ENCODE measurements at regions not wholly inside any gene's neighbourhood (a gene's known extent, or its start where the extent isn't known, plus 50 kb on each side); places are given as distances from the start of the nearest gene placed in this dataset.
A peak's percentile ranks its signal among the peaks of the same experiment; 100 is the strongest.
"Not testable (repeated sequence)": the region's sequence is repeated elsewhere in the genome, so short reads cannot be mapped to it uniquely, and the experiment has no call there.

DNA sequence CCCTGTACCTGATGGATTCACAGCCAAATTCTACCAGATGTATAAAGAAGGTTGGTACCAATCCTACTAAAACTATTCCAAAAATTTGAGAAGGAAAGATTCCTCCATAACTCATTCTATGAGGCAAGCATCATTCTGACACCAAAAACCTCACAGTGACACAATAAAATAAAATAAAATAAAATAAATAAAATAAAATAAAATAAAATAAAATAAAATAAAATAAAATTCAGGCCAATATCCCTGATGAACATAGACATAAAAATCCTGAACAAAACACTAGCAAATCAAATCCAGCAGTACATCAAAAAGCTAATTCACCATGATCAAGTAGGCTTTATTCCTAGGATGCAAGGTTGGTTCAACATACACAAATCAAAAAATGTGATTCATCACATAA lies 108.1 kb downstream of the PROX1 start:
- DNase-seq (ENCODE audit: low read depth in 2 of 2) = not testable (repeated sequence)

DNA sequence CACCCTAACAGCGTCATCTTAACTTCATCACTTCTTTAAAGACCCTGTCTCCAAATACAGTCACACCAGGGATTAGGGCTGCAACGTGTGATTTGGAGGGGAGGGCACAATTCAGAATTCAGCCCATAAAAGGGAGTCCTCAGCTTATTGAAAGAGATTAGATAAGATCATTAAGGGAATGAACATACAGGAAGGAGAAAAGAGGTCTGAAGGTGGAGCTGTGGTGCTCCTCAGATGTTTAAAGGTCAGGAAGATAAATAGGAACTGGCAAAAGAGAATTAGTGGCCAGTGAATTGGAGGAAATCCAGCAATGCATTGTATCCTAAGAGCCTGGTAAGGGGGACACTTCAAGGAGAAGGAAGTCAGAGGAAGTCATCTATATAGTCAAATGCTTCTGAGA lies 113.5 kb downstream of the PROX1 start:
- DNase-seq (ENCODE audit: low read depth in 2 of 2) = peak in 1 of 2 donors; percentile 7

DNA sequence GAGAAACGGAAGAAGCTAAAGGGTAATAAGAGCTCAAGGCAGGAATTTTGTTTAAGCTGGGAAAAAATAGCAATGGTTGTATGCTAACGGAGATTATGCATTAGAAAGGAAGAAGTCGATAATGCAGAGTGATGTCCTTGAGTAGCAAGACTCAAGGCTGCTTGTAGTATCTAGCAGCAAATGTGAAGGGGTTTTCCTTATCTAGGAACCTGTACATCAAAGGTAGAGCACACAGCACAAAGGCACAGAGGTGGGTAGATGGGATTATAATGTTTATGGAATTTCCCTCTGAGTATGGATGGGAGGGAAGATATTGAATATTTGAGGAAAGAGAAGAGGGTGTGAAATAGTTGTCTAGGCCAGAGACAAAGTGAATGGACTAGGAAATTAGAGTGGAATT lies 114.1 kb downstream of the PROX1 start:
- DNase-seq (ENCODE audit: low read depth in 2 of 2) = no peak

DNA sequence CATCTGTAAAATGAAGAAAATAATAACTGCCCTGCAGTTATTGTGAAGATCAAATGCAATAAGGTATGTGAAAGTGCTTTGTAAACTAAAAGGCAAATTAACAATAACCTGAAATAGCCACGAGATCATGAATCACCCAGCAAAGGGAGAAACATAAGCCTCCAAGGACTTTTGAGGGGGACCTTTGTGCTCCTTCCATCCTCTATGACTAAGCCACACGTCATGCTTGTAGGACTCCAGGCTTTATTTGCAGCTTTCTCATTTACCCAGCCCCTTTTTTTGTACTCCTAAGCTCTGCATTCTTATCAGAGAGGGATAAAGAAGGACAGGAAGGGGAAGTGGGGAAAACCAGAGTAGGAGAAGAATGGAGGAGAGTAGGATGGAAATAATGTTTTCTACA lies 115.1 kb downstream of the PROX1 start:
- DNase-seq (ENCODE audit: low read depth in 2 of 2) = peak; percentile 5 to 90

DNA sequence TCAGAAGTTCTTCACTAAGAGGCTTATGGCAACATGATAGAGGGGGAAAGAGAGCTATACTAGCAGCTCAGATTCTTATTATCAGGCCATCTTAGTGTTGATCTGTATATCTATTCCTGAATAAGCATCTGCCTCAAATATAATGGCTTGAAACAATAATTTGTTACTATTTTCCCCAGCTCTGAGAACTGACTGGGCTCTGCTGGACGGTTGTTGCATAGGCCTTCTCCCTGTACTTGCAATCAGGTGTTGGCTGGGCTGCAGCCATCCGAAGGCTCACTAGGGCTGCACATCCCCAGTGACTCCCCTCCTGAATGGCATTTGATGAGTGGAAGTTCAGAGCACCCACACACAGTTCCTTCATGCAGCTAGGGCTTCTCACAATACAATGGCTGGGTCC lies 116.0 kb downstream of the PROX1 start:
- DNase-seq (ENCODE audit: low read depth in 2 of 2) = no peak

DNA sequence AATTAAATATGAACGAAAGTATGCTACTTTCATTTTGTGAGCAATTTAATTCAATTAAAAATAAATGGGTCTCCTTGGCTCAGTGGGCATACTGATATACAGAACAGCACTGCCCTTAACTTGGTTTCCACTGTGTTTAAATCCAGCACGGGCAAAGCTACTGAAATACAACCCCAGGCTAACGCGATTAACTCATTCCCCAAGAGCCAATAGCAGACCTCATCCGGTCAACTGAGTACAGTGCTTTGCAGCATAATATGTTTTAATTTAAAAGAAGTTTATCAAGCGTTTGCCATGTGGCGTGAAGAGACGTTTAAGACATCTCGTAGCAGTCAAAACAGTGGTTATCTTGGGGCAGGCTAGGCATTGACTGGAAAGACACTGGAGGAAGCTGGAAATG lies 118.6 kb downstream of the PROX1 start:
- DNase-seq (ENCODE audit: low read depth in 2 of 2) = no peak

DNA sequence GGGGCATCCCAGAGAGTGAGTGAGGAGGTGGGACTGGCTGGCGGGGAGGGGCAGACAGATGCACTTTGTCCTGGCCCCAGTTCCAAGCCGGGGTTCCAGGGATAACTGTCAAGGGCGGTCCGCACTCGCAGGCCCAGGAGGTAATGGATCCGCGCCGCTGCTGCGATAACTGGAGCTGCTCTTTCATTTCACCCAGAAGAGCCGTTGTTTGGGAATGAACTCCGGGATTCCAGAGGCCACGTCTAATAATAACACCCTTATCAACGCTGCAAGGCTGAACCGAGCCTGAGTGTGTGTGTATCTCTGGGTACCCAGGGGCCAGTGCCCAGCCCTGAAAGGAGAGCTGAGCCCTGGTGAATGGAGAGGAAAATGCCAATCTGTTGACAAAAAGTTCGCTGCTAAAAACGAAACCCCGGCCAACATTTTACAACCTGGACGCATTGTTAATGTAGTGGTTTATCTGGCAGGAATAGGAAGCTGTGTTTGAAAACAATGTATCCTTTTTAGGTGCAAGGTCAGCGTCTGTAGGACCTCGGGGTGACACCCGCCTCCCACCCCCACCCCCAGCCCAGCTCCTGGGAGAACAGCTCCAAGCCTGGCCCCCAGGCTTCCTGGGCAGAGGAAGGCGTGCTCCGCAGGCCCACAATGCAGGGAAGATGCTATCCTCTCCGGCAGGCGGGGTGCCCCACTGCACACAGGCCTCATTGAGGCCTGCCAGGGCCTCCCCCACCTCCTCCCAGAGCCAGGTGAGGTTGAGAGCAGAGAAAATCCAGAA lies 119.7 kb downstream of the PROX1 start:
- peak; percentile 26 to 56 for DNase-seq (ENCODE audit: low read depth in 2 of 2)

DNA sequence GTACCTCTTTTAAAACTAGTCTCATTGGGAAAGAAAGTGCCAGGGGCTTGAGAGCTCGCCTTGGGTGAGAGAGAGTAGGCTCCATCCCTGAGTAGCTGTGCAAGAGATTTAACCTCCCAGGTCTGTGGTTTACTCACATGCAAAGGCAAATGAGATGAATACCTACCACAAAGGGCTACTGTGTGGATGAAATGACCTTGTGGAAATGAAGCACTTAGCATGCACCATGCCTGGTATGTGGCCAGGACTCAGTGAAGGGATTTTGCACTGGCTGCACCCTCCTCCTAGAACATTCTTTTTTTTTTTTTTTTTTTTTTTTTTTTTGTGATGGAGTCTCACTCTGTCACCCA lies 120.3 kb downstream of the PROX1 start:
- DNase-seq (ENCODE audit: low read depth in 2 of 2) = peak in 1 of 2 donors; percentile 3

DNA sequence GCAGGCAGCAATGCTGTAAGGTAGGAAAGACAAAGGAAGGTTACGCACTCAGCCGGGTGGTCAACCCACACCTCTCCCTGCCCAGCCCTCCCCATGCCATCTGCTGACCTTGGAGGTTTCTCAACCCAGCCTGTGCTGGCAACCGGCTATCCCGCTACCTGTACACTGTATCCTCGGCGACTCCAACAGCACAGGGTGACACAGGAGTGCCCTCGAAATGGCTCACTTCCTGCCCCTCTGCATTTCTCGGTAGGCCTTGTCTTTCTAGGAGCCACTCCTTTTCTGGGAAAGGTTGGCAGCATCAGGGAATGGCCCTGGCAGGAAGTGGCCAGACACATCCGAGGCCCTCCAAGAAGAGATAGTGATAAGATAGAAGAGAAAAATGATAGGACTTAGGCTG lies 124.0 kb downstream of the PROX1 start:
- no peak for DNase-seq (ENCODE audit: low read depth in 2 of 2)

DNA sequence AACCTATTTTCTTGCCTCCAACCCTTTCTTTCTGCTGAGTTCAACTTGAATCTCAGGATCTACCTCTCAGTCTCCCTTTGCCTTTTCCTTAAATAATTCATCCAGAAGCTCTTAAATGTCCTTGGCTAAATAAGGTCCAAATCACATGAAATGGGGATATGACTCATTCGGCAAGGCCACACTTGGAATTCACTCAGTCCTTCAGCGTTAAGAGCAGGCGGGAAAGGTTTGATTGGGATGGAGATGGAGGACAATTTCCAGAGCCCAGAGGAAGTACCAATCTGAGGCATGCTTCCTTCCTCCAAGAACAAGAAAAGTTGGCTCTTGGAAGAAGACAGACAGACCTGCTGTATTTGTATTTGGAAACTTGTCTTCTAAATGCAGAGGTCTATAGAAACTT lies 128.5 kb downstream of the PROX1 start:
- peak in 1 of 2 donors; percentile 67 for DNase-seq (ENCODE audit: low read depth in 2 of 2)

DNA sequence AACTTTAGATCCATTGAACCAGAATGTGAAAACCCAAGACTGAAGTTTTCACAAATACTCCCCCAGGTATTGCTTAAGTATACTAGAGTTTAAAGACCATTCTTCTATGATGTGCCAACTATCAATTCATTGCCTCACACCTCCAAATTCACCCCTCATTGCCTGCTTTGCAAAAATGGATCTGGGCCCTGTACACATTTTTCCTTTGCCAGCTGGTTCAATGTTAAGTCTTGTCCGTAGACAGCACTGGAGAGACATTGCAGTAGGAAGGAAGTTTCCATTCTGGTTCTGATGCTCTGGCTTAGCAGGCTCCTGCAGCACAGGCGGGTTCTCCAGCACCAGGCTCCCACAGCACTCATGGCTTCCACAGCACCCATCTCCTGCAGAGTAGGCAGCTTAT lies 130.0 kb downstream of the PROX1 start:
- no peak for DNase-seq (ENCODE audit: low read depth in 2 of 2)

DNA sequence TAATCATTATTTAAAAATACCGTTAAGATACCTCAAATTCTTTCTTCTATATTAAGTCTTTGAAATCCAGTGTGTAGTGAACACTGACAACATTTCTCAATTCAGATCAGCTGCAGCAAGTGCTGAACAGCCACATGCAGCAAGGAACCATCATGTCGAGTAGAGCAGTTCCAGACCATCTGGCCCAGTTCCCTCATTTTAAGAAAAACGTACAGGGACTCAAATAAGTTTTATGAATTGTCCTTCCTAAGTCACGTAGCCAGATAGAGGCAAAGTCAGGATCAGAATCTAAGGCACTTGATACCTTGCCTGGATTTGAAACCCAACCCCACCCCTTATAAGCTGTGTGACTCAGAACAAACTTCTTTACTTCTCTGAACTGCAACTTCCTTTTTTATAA lies 132.4 kb downstream of the PROX1 start:
- DNase-seq (ENCODE audit: low read depth in 2 of 2) = no peak

DNA sequence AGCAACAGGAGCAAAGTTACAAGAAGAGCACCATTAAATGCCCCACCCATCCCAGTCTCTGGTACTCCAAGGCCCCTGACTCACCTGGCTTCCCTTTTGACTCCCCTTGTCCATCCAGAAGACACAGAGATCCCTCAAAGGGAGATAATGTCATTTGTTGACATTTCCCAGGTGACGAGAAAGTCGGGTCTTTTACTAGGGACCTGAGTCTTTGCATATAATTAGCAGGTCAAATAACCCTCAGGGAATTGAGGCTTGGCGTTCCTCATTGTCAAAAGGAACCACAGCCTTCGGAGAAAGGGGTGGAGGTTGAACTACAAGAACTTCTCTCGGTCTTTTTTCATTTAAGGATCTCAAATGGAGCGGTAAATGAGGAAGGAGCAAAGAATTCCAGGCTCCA lies 133.2 kb downstream of the PROX1 start:
- no peak for DNase-seq (ENCODE audit: low read depth in 2 of 2)

DNA sequence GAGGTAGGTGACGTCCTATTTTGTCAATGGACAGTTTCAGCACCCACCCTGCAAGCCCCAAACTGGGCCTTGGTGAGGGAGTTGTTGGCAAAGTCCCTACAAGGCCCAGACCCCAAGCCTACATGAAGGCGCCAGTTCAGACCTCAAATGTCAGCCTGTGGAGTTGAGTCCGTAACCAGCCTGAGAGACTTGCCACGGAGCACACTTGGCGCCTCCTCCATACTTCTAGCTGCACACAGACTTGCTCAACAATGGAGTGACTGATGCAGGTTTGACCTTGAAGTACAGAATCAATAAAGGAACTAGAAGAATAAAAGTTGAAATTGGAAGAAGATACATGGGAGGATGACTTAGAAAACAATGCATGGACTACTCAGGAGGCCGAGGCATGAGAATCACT lies 134.3 kb downstream of the PROX1 start:
- DNase-seq (ENCODE audit: low read depth in 2 of 2) = no peak

DNA sequence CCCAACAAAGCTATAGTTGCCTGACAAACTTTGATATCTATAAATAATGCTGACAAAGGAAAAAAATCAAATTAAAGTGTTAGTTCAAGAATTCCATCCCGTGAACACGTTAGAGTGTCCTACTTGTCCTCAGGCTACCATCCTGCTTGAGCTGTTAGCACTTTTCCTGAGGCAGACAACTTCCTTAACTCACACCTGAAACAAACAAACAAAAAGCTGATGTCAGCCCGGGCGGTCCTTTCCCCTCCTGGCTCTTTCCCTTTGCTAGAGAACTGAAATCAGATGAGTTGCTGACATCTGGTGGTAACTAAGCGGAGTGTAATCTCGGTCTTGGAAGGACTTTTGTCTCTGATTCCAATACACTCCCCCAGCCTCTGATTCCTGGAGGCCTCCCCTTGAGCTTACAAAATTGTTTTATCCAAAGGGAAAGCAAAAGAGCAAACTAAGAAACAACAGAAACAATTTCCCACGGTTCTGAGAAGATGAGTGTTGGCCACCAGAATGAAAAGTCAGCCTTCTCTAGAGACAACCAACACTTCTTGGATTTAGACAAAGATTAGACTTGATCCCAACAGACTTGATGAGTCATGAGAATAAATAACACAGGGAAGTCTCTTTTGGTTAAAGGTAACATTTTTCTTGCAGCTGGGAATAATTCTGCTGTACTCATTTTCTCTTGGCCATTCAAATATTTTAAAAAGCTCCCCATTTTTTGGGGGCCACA lies 135.4 kb downstream of the PROX1 start:
- DNase-seq (ENCODE audit: low read depth in 2 of 2) = peak; percentile 78 to 86

DNA sequence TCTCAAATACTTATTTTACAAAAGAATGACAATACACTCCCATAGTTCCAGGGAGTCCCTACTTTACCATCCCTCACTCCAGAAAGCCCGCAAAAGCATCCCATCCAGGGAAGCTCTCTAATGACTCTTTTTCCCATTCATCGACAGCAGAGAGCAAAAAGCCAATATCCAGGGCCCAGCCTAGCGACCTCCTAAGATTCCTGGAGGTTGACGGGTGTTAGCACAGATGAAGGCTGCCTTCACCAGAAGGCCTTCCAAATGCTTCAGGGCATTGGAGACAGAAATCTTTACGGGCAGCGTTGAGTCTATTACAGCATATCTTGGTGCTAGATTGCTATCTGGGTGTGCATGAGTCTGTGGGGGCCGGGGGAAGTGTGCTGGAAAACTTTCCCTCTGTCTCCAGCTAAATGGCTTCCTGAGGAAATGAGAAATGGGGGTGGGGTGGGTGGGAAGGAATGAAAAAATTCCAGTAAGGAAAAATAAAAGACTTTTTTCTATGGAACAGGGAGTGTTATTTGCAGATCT lies 136.6 kb downstream of the PROX1 start:
- peak; percentile 49 to 60 for DNase-seq (ENCODE audit: low read depth in 2 of 2)

DNA sequence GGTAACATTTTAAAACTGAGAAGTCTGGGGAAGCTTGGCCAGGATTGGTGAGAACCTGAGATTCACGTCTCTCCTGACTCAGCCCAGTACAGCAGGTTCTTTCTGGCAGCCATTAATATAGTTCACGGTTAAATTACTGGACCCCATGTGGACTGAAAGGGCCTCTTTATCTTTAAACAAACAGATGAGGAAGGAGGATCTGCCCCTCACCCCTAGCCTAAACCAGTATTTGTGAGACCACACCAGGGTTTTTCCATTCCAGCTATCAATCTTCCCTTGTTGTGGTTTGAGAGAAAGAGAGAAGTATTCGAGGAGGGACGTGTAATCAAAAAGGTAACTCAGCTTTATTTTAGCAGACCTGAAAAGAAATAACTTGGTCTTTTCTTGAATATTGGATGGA lies 137.1 kb downstream of the PROX1 start:
- peak in 1 of 2 donors; percentile 49 for DNase-seq (ENCODE audit: low read depth in 2 of 2)

DNA sequence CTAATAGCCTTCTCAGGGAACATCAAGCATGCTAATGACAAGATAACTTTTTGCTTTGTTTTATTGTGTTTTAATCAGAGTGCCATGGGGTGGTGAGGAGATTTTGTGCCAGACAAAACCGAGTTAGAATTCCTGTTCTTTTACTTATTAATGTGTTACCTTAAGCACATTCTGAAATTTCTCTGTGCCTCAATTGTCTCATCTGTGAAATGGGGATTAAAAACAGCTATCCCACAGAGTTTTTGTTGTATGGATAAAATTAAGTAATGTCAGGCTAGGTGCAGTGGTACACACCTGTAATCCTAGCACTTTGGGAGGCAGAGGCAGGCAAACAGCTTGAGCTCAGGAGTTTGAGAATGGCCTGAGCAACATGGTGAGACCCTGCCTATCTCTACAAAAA lies 138.0 kb downstream of the PROX1 start:
- no peak for DNase-seq (ENCODE audit: low read depth in 2 of 2)

DNA sequence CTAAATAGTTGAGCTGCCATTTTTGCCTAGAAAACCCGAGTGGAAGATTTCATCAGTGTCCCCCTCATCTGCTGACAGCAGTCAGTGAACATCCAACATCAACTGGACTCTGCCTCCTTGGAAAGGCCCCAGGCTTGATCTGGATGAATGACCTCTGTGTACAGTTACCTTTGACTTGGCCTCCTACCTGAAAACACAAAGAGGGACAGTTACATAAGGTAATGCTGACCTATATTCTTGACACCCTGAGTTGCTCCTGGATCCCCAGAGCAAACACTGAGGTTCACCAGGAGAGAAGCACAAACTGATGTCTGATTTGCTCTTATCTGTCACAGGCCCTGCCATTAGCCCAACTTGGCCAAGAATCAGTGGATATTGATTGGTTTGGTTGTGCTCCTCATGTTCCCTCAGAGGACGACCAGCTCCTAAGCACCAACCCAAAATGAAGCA lies 138.9 kb downstream of the PROX1 start:
- DNase-seq (ENCODE audit: low read depth in 2 of 2) = no peak

DNA sequence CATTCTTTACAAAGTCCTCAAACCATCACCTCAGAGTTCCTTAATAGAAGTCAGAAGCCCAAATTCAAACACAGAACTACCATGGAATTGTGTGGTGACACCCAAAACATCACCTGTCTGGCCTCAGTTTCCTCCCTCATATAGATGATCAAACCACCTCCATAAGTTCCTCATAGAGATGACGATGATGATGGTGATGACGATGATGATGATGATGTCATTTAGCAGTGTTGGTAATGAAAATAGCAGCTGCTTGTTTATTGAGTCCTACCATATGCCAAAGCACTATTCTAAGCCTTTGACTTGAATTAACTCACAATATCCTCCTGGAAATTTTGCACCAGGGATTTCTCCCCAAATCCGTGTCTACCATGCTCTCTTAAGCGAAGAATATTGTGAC lies 139.9 kb downstream of the PROX1 start:
- no peak for DNase-seq (ENCODE audit: low read depth in 2 of 2)

DNA sequence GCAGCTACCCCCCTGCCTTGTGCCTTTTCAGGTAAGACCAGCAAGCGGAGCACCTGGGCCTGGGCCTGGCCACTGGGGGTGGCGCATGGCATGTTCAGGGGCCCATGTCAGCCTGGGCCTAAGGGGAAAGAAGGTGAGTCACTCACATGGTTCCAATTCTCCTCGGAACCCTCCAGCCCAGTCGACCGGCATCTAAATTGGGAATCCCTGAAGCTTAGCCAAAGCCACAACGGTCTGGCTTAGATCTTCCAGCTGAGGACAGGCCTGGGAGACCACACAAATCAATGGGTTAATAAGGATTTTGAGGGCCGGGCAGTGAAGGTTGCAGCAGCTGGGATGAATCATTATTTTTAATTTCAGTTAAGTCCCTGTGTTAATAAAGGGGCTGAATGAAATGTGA lies 145.1 kb upstream of the SMYD2 start:
- DNase-seq (ENCODE audit: low read depth in 2 of 2) = no peak

DNA sequence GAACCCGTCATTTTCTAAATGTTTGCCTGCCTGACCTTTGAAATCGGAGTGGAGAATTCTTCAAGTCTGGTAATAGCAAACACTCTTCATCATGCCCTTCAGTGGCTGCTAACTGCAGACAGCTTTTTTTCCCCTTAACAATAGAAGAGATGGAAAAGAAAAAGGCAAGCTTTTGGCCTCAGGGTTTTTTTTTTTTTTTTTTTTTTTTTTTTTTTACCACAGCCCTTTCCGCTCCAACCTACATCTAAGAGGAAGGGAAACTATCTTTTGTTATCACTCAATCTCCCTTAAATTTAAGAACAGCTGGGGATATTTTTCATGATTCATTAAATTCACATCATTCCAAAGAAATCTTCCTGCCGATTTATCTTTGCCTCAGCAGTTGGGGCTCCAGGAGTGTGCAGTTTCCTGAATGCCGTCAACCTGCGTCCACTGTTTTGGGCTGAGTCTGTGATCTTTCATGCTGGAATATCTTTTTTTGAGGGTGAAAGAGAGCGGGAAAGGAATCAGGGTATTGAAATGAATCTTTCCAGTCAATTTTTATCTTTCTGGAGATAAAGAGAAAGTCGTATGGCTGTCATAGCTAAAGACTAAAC lies 144.5 kb upstream of the SMYD2 start:
- peak in 1 of 2 donors; percentile 19 for DNase-seq (ENCODE audit: low read depth in 2 of 2)

DNA sequence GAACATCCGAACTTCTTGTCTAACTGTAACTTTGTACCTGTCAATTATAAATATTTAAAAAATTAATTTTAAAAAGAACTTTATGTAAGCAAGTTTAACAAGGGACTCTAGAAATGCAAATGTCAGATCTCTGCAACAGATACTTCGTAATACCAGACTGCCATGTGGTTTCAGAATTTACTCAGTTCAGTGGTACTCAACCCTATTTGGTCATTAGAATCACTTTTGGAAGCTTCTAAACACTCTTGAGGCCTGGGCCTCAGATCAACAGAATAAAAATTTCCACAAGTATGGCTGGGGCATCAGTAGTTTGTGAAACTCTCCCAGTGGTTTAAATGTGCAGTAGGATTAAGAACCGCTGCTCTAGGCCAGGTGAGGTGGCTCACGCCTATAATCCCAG lies 139.5 kb upstream of the SMYD2 start:
- no peak for DNase-seq (ENCODE audit: low read depth in 2 of 2)

Data from lung microvascular endothelial cell (primary cell).